ENCODE measurements at regions not wholly inside any gene's neighbourhood (a gene's known extent, or its start where the extent isn't known, plus 50 kb on each side); places are given as distances from the start of the nearest gene placed in this dataset.

DNA sequence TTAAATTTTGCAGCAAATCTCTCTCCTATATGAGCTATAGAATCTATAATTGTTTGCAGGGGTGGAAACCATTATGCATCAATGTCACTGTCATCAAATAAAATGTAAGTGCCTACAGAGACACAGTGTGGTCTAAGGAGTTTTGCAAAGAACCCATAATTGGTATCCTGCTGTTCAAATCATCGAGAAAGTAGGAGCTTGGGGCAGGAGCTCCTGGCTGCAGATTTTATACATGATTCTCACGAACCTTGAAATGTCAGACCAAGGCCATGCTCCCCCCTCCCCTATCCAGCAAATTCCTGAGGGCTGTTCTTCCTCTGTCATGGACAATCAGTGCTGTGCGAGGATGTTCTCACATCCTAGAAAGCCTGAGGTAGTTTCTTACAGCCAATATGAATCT lies 119.5 kb upstream of the CYRIA start:
- H3K4me1 ChIP-seq = no peaks in the 10 kb centered on the region
- H3K27ac ChIP-seq = no peak overlapping the region
- H3K27me3 ChIP-seq = no peaks in the 10 kb centered on the region
- no peaks in the 10 kb centered on the region for H3K36me3 ChIP-seq
- ATAC-seq = no peak
- intact Hi-C loops (cut with DNase I) = no loop called here
- H3K4me3 ChIP-seq = no peak overlapping the region
- DNase-seq = no peak
- no peaks in the 10 kb centered on the region for H3K9me3 ChIP-seq
- no peak for TF ChIP-seq CTCF (IDR thresholded peaks at IDR 0.05)

- no peak for ATAC-seq
- no peaks in the 10 kb centered on the region for H3K4me1 ChIP-seq
- no peak overlapping the region for H3K27ac ChIP-seq
- H3K4me3 ChIP-seq = no peak overlapping the region
- TF ChIP-seq CTCF (IDR thresholded peaks at IDR 0.05) = no peak
- H3K9me3 ChIP-seq = no peaks in the 10 kb centered on the region
- intact Hi-C loops (cut with DNase I) = no loop called here
- DNase-seq = no peak
- no peaks in the 10 kb centered on the region for H3K36me3 ChIP-seq
- H3K27me3 ChIP-seq = no peaks in the 10 kb centered on the region
These were observed 119.0 kb upstream of the CYRIA start for GRCh38 chr2:16784652-16785051.

- intact Hi-C loops (cut with DNase I) = loop anchor here in 1 of 2 donors (10.0 kb wide), 2 partner anchors 528 to 898 kb away; no protein-coding TSS in a partner anchor
- H3K9me3 ChIP-seq = no peaks in the 10 kb centered on the region
These were observed 111.7 kb upstream of the CYRIA start for GRCh38 chr2:16777123-16777870.

GRCh38 chr2:16775899-16776231 lies 110.2 kb upstream of the CYRIA start:
- no peaks in the 10 kb centered on the region for H3K27me3 ChIP-seq
- H3K27ac ChIP-seq = no peak overlapping the region
- DNase-seq (no peak), ATAC-seq (no peak)
- H3K9me3 ChIP-seq = no peaks in the 10 kb centered on the region
- intact Hi-C loops (cut with DNase I) = loop anchor here in 1 of 2 donors (10.0 kb wide), 2 partner anchors 529 to 899 kb away; no protein-coding TSS in a partner anchor
- no peak for TF ChIP-seq CTCF (IDR thresholded peaks at IDR 0.05)
- H3K4me1 ChIP-seq = no peaks in the 10 kb centered on the region
- no peaks in the 10 kb centered on the region for H3K36me3 ChIP-seq
- H3K4me3 ChIP-seq = no peak overlapping the region

More at GRCh38 chr2:16777123-16777870, 111.7 kb upstream of the CYRIA start:
- Histone ChIP-seq H3K4me1 (no peaks in the 10 kb centered on the region), H3K27me3 (no peaks in the 10 kb centered on the region), H3K27ac (no peak overlapping the region), H3K36me3 (no peaks in the 10 kb centered on the region), H3K4me3 (no peak overlapping the region)
- TF ChIP-seq CTCF (IDR thresholded peaks at IDR 0.05) = no peak
- ATAC-seq (no peak), DNase-seq (no peak)

- H3K4me1 ChIP-seq = no peaks in the 10 kb centered on the region
- intact Hi-C loops (cut with DNase I) = loop anchor here in 1 of 2 donors (10.0 kb wide), 2 partner anchors 530 to 900 kb away; no protein-coding TSS in a partner anchor
- DNase-seq (no peak), ATAC-seq (no peak)
- H3K9me3 ChIP-seq = no peaks in the 10 kb centered on the region
- H3K27me3 ChIP-seq = no peaks in the 10 kb centered on the region
- no peak for TF ChIP-seq CTCF (IDR thresholded peaks at IDR 0.05)
- no peak overlapping the region for H3K27ac ChIP-seq
- no peak overlapping the region for H3K4me3 ChIP-seq
- H3K36me3 ChIP-seq = no peaks in the 10 kb centered on the region
These were observed 109.6 kb upstream of the CYRIA start for GRCh38 chr2:16774980-16775898.

Measured in left lung (tissue), 4 donors.